GM12892 (cell line): ENCODE measurements at regions not wholly inside any gene's neighbourhood (a gene's known extent, or its start where the extent isn't known, plus 50 kb on each side); places are given as distances from the start of the nearest gene placed in this dataset.
"Not testable (repeated sequence)": the region's sequence is repeated elsewhere in the genome, so short reads cannot be mapped to it uniquely, and the experiment has no call there.

Source experiments
- DNase-seq: peaks from one replicate; pipeline ENCODE4 v3.0.0; 2011; ENCODE audit not compliant: insufficient read length
- FAIRE-seq: peaks from 2 replicates; lab custom pipeline; 2011; peaks lifted over from hg19 to GRCh38; lab: Jason Lieb, UNC
- POLR2A ChIP-seq: IDR thresholded peaks from 2 replicates; pipeline ENCODE4 v1.6.1; 2011; ENCODE audit warnings: low read depth, low read length, control low read depth
- POLR2AphosphoS5 ChIP-seq: IDR thresholded peaks from 2 replicates; pipeline ENCODE4 v1.6.1; 2011; ENCODE audit warnings: low read depth, low read length, control low read depth
- TAF1 ChIP-seq: IDR thresholded peaks from 2 replicates; pipeline ENCODE4 v1.6.1; 2011; ENCODE audit warnings: low read depth, mild to moderate bottlenecking, control low read depth, low read length, borderline replicate concordance

DNA sequence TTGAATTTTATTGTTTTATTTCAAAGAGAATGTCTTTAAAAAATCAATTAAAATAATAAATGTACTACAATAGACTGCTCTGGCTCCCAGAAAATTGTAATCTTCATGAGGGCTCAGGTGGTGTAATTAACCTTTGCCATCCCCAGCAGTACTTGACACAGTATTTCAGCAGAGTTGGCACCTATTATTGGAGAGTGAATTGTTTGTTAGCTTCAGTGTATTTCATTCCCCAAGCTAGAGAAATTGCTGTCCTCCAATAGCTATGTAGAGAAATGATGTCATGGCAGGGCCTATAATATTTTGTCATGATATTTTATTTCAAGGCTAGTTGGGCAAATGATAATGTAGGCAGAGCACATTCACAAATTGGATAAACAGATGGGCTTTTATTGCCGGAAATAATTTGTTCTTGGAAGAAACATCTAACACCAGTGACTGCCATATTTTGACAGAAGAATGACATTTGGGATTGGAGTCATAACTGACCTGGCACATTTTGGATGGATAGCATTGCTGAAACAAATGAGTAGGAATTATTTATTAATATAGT lies 712.0 kb upstream of the NXPH2 start:
- TF ChIP-seq POLR2AphosphoS5 = no peak
- no peak for TF ChIP-seq POLR2A
- TF ChIP-seq TAF1 = no peak
- no peak for DNase-seq
- no peak for FAIRE-seq

DNA sequence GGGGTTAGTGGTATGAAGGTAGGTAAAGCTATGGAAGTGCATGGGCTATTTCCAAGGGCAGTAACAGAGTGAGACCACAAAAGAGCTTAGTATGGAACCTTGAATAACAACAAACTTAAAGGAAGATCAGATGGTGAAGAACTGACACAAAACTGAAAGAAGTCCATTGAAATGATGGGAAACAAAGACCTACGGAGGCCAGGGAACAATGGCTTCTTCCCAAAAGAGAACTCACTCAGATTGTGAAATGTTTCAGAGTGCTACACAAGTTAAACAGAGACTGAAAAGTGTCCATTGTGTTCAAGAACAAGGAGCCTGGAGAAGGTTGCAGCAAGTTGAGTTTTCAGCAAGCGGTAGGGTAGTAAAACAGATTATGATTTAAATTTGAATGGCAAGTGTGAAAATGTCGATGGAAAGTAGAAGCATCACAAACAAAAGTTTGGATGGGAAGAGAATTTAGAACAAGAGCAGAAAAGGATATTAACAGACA lies 700.0 kb upstream of the NXPH2 start:
- FAIRE-seq (no peak), DNase-seq (no peak)
- TF ChIP-seq TAF1 = no peak
- no peak for TF ChIP-seq POLR2AphosphoS5
- TF ChIP-seq POLR2A = no peak

DNA sequence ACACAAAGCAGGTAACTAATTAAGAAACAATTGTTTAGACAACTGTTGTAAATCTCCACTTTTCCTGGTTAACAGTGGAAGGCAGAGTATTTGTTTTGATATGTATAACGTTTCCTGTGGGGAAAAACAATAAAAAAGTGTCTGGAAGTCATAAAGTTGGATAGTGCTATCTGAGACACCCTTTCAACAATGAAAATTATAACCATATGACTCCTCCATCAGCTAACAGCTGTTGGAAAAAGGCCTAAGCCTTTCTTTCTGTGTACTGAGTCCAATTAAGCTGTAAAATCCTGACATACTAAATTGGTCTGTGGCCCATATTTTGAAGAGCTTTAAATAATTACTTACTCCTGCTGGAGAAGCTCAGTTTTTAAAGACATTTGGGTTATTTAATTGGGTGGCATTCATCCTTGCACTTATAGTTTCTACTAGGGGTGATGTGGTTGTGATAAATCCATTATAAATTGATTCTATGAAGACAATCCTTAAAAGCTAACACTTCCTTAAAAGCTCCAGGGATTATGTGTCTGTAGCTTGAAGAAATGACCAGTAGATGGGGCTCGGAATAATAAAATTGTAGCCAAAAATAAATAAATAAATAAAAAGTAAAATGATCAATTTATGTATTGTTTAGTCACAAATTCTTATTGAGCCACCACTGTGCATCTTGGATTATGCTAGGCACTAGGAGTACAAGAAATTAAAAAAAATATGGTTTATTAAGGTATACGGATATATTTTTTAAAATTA lies 698.1 kb upstream of the NXPH2 start:
- DNase-seq = no peak
- no peak for FAIRE-seq
- no peak for TF ChIP-seq POLR2A
- no peak for TF ChIP-seq TAF1
- no peak for TF ChIP-seq POLR2AphosphoS5

DNA sequence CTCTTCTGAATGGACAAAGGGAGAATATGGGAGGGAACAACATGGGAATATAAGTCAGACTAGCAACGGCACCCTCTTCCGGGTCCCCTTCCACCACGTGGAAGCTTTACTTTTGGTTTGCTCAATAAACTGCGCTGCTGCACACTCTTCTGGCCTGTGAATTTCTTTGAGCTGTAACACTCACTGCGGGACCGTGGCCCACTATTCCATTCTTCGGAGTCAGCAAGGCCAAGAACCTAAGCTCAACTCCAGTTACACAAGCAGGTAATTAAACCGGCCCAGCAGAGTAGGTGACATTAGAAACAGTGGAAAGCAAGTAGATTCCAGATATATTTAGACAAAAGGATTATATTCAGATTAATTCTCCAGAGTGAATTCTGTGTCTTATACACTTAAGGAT lies 697.4 kb upstream of the NXPH2 start:
- no peak for FAIRE-seq
- DNase-seq = no peak
- TF ChIP-seq POLR2AphosphoS5 (no peak), POLR2A (no peak), TAF1 (no peak)

DNA sequence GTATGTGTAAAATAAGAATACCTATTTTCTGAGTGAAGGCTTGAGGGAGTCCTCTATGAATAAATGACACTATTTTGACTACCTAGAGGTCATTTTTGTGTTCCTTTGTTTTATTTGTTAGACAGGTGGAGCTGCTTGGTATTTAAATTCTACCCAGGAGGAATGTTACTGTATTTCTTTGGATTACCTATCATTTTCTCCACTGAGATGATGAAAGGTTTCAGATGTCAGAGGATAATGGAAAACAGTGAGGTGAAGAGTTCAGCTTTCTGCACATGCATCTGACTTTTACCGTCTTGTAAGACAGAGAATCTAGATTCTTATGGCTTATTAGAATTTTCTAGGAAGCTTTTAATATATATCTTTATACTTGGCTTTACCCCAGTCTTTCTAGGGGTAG lies 689.8 kb upstream of the NXPH2 start:
- DNase-seq (no peak), FAIRE-seq (no peak)
- TF ChIP-seq POLR2A (no peak), POLR2AphosphoS5 (no peak), TAF1 (no peak)

DNA sequence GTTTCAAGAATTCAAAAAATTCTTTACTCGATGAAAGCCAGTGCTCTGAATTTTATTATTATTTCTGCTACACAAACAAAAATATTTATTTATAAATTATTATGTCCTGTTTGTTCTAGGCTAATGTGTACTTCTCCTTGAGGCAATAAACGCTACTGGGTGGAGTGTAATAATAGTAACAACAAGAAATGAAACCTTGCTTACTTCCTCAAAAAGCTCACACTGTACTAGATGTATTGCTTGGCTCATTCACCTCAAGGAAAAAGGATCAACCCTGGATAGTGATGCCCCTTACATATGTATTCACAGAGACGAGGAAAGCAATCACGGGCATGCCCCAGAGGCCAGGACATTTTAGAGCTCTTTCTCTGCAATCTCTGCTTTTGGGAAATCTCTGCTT lies 685.6 kb upstream of the NXPH2 start:
- DNase-seq (no peak), FAIRE-seq (no peak)
- TF ChIP-seq POLR2A (no peak), POLR2AphosphoS5 (no peak)

DNA sequence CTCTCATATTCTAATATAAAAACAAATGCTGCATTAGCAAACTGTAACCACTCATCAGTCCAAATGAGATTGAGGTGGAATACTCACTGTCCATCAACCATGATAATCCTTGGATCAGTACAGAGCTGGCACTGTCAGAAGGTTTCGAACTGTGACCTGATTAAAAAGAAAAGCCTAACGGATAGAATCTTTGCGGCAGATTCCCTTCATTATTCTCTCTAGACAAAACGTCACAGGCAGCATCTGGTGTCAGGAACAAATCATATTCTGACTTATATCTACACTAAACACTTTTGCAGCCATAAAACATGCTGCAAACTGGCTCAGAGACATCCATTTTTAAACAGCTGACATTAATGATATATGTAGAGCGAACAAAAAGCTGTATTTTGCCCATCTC lies 677.7 kb upstream of the NXPH2 start:
- no peak for FAIRE-seq
- DNase-seq = no peak
- TF ChIP-seq POLR2AphosphoS5 = no peak

DNA sequence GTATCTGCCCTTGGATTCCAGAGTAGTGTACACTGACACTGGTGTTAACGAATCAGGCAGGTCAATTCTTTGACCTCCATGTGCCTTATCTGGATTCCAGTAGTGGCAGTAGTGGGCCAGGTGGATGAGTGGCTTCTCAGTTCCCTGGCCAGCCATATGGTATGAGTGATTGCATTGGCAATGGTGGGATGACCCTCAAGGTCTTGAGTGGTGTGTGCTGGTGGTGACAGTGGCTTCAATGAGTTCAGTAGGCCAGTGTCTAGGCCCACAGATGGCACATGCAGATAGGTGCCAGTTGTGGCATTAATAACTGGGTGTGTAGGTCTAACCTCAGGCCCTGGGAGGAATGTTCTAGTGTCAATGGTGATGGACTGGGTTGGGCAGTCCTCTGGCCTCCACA lies 674.1 kb upstream of the NXPH2 start:
- no peak for FAIRE-seq
- no peak for DNase-seq
- TF ChIP-seq TAF1 (no peak), POLR2A (no peak), POLR2AphosphoS5 (no peak)

DNA sequence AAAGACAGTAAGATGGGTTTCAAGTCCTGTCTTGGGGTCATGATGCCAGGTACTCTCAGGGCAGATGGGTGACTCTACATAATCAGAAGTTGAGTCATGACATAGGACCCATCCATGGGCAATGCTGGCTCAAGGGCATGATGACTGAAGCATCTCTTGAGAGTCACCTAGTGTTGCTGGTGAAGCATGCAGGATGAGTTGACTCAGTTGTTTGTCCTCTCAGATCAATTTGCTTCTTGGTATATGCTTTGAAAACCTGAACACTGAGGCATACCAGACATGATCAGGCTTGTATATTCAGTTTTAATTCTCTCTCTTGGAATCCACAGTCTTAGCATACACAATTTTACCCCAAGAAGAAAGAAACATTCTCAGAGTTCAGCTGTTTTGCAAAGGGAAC lies 658.9 kb upstream of the NXPH2 start:
- FAIRE-seq = no peak
- TF ChIP-seq POLR2AphosphoS5 = no peak
- no peak for TF ChIP-seq TAF1
- no peak for TF ChIP-seq POLR2A

DNA sequence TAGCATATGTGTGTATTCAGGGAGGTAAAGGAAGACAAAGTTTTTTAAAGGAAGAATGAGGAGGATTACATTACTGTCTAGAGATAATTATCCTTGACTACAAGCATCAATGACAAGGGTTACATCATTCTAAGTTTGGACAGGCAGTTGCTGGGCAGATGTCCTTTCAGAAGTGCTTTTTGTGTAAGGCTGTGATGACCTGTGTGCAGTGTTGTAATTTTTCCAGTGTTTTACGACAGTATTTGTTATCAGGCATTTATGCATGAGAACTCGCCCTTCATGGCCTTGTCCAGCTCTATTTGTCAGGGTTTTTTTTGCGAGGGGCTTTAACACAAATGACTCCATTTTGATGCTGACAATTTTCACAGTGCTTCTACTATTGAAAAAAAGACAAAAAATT lies 658.3 kb upstream of the NXPH2 start:
- TF ChIP-seq TAF1 (no peak), POLR2A (no peak), POLR2AphosphoS5 (no peak)
- DNase-seq (no peak), FAIRE-seq (no peak)

More for the DNA sequence above, 658.9 kb upstream of the NXPH2 start:
- no peak for DNase-seq

DNA sequence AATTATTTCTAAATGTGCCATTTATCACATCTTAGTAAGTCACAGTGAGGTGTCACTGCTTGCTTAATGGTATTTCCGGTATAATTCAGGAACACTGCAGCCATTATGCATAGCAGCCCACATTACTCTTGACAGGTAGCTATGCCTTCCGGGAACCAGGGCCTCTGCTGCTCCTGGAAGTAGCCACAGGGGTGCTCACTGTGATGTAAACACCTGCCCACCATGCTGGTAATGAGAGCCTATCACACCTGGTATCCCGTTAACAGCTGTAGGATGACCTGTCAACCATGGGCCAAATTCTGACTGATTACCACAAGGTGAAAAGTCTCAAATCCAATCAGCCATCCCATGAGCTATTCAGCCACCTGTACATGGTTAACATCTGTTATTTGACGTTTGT lies 647.0 kb upstream of the NXPH2 start:
- DNase-seq = no peak
- no peak for FAIRE-seq
- no peak for TF ChIP-seq POLR2A
- no peak for TF ChIP-seq POLR2AphosphoS5
- no peak for TF ChIP-seq TAF1

DNA sequence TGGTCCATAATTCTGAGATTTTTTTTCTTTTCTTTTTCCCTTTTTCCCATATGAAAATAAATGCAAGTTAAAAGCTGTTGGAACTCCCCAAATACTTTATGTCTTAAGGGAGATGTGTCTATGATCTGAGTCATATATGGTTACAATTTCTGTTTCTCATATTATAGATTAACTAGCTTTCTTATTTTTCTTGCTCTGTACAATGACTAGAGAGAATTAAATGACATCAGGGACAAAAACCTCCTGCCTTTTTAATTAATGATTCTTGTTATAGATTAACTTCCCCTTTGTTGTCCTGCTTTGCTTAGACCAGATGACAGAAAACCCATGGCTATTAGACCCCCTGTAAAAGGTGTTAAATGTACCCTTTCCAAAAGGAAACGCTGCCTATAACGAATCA lies 643.9 kb upstream of the NXPH2 start:
- DNase-seq (no peak), FAIRE-seq (no peak)
- TF ChIP-seq POLR2A (no peak), TAF1 (no peak), POLR2AphosphoS5 (no peak)

DNA sequence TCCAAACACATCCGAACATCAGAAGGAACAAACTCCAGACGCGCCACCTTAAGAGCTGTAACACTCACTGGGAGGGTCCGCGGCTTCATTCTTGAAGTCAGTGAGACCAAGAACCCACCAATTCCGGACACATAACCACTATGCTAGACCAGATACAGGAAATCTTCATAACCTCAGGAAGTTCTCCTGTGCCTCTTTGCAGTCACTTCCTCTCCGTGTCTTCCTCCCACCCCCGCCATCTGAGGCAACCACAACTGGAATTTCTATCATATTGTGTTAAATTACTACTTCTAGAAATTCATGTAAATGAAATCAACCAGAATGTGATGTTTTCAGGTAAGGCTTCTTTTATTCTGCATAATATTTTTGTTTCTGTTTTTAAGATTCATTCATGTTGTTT lies 631.0 kb upstream of the NXPH2 start:
- no peak for FAIRE-seq
- no peak for DNase-seq
- no peak for TF ChIP-seq TAF1
- no peak for TF ChIP-seq POLR2A
- TF ChIP-seq POLR2AphosphoS5 = no peak

DNA sequence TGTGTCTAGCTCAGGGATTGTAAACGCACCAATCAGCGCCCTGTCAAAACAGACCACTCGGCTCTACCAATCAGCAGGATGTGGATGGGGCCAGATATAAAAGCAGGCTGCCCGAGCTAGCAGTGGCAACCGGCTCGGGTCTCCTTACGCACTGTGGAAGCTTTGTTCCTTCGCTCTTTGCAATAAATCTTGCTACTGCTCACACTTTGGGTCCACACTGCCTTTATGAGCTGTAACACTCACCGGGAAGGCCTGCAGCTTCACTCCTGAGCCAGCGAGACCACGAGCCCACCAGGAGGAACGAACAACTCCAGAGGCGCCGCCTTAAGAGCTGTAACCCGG lies 630.6 kb upstream of the NXPH2 start:
- not testable (repeated sequence) for FAIRE-seq, DNase-seq

DNA sequence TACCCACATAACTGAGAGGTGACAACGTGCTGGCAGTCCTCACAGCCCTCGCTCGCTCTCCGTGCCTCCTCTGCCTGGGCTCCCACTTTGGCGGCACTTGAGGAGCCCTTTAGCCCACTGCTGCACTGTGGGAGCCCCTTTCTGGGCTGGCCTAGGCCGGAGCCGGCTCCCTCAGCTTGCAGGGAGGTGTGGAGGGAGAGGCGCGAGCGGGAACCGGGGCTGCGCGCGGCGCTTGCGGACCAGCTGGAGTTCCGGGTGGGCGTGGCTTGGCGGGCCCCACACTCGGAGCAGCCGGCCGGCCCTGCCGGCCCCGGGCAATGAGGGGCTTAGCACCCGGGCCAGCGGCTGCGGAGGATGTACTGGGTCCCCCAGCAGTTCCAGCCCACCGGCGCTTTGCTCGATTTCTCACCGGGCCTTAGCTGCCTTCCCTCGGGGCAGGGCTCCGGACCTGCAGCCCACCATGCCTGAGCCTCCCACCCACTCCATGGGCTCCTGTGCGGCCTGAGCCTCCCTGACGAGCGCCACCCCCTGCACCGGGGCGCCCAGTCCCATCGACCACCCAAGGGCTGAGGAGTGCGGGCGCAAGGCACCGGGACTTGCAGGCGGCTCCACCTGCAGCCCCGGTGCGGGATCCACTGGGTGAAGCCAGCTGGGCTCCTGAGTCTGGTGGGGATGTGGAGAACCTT lies 630.1 kb upstream of the NXPH2 start:
- not testable (repeated sequence) for FAIRE-seq, DNase-seq
